ENCODE measurements at regions not wholly inside any gene's neighbourhood (a gene's known extent, or its start where the extent isn't known, plus 50 kb on each side); places are given as distances from the start of the nearest gene placed in this dataset.
"Not testable (repeated sequence)": the region's sequence is repeated elsewhere in the genome, so short reads cannot be mapped to it uniquely, and the experiment has no call there.

GRCh38 chr7:36037121-36037662, 115.9 kb upstream of the EEPD1 start:
- DNase-seq (ENCODE audit: low read depth in 3 of 3): no peak

- DNase-seq (ENCODE audit: low read depth in 3 of 3): no peak
Measured at GRCh38 chr7:36038063-36038721, 114.9 kb upstream of the EEPD1 start.

GRCh38 chr7:36039243-36039642, 113.8 kb upstream of the EEPD1 start:
- no peak for DNase-seq (ENCODE audit: low read depth in 3 of 3)

GRCh38 chr7:36039671-36040070, 113.4 kb upstream of the EEPD1 start:
- DNase-seq (ENCODE audit: low read depth in 3 of 3): no peak

GRCh38 chr7:36040679-36041078, 112.4 kb upstream of the EEPD1 start:
- DNase-seq (ENCODE audit: low read depth in 3 of 3): no peak

- no peak for DNase-seq (ENCODE audit: low read depth in 3 of 3)
Measured at GRCh38 chr7:36044101-36044892, 108.8 kb upstream of the EEPD1 start.

GRCh38 chr7:36045326-36045725, 107.7 kb upstream of the EEPD1 start:
- DNase-seq (ENCODE audit: low read depth in 3 of 3): no peak

- DNase-seq (ENCODE audit: low read depth in 3 of 3): no peak
Measured at GRCh38 chr7:36045830-36046341, 107.2 kb upstream of the EEPD1 start.

- no peak for DNase-seq (ENCODE audit: low read depth in 3 of 3)
Measured at GRCh38 chr7:36047091-36047658, 105.9 kb upstream of the EEPD1 start.

- no peak for DNase-seq (ENCODE audit: low read depth in 3 of 3)
Measured at GRCh38 chr7:36048141-36048901, 104.7 kb upstream of the EEPD1 start.

- DNase-seq (ENCODE audit: low read depth in 3 of 3): no peak
Measured at GRCh38 chr7:36048902-36049240, 104.2 kb upstream of the EEPD1 start.

GRCh38 chr7:36051501-36051900, 101.6 kb upstream of the EEPD1 start:
- no peak for DNase-seq (ENCODE audit: low read depth in 3 of 3)

- DNase-seq (ENCODE audit: low read depth in 3 of 3): no peak
Measured at GRCh38 chr7:36053589-36053988, 99.5 kb upstream of the EEPD1 start.

- no peak for DNase-seq (ENCODE audit: low read depth in 3 of 3)
Measured at GRCh38 chr7:36054637-36055036, 98.4 kb upstream of the EEPD1 start.

- DNase-seq (ENCODE audit: low read depth in 3 of 3): no peak
Measured at GRCh38 chr7:36055207-36055606, 97.8 kb upstream of the EEPD1 start.

- DNase-seq (ENCODE audit: low read depth in 3 of 3): no peak
Measured at GRCh38 chr7:36057323-36057722, 95.7 kb upstream of the EEPD1 start.

- no peak for DNase-seq (ENCODE audit: low read depth in 3 of 3)
Measured at GRCh38 chr7:36058020-36058592, 94.9 kb upstream of the EEPD1 start.

- DNase-seq (ENCODE audit: low read depth in 3 of 3): not testable (repeated sequence)
Measured at GRCh38 chr7:36060388-36060787, 92.7 kb upstream of the EEPD1 start.

- DNase-seq (ENCODE audit: low read depth in 3 of 3): no peak
Measured at GRCh38 chr7:36062154-36062815, 90.8 kb upstream of the EEPD1 start.

GRCh38 chr7:36064676-36065075, 88.4 kb upstream of the EEPD1 start:
- no peak for DNase-seq (ENCODE audit: low read depth in 3 of 3)

Measured in stimulated activated CD4-positive, alpha-beta T cell treated with anti-CD3 and anti-CD28 coated beads, TNF-alpha, amount 100 ng/mL, for 4 hours (primary cell).